ENCODE measurements at regions not wholly inside any gene's neighbourhood (a gene's known extent, or its start where the extent isn't known, plus 50 kb on each side); places are given as distances from the start of the nearest gene placed in this dataset.

GRCh38 chr13:97879646-97880310, 73.7 kb upstream of the IPO5 start:
- Histone ChIP-seq H4K5ac (ENCODE audit: low read depth, low read length) (peak overlapping the region; percentile 98), H3K9ac (ENCODE audit: low read depth, low read length) (peak overlapping the region; percentile 60), H3K23ac (ENCODE audit: low read depth, low read length) (peak overlapping the region; percentile 92), H2AK9ac (replicated peaks; ENCODE audit: low read depth, low read length, poor library complexity) (peak overlapping the region; percentile 87), H3K4ac (ENCODE audit: low read depth, low read length) (peak overlapping the region; percentile 98), H2BK15ac (ENCODE audit: low read depth, low read length) (peak overlapping the region; percentile 94), H3K36me3 (ENCODE audit: control insufficient read depth, insufficient read depth, low read length) (no peaks in the 10 kb centered on the region), H3K4me3 (ENCODE audit: insufficient read depth, low read depth, low read length) (no peak overlapping the region), H3K27me3 (ENCODE audit: control insufficient read depth, insufficient read depth, low read length) (no peaks in the 10 kb centered on the region), H3K18ac (ENCODE audit: low read depth, low read length) (peak overlapping the region; percentile 97), H3K14ac (replicated peaks; ENCODE audit: low read depth, low read length) (peak overlapping the region; percentile 91), H3K56ac (ENCODE audit: extremely low read depth, insufficient read depth, low read length) (peak overlapping the region; percentile 90), H3K27ac (ENCODE audit: insufficient read depth, low read length) (peak overlapping the region; percentile 98), H3K4me1 (ENCODE audit: control insufficient read depth, insufficient read depth, low read length) (peaks cover 18% of the 10 kb centered on the region), H2AFZ (replicated peaks; ENCODE audit: low read length, poor library complexity) (peak overlapping the region; percentile 84), H2AK5ac (ENCODE audit: low read depth, low read length) (peak overlapping the region; percentile 85), H4K8ac (ENCODE audit: low read depth in 2 of 2, low read length in 2 of 2) (peak overlapping the region; percentile 70 to 97), H4K91ac (ENCODE audit: insufficient read depth, low read depth, low read length) (peak overlapping the region; percentile 96), H2BK5ac (ENCODE audit: low read depth, low read length, poor library complexity, severe bottlenecking) (peak overlapping the region; percentile 96), H2BK120ac (ENCODE audit: low read depth, low read length) (peak overlapping the region; percentile 99), H3K9me3 (ENCODE audit: control insufficient read depth, insufficient read depth, low read length) (no peaks in the 10 kb centered on the region), H2BK20ac (ENCODE audit: low read depth, low read length) (peak overlapping the region; percentile 99), H3K4me2 (ENCODE audit: low read depth, low read length) (peak overlapping the region; percentile 69), H4K20me1 (ENCODE audit: insufficient read depth, low read length) (no peaks in the 10 kb centered on the region), H3K79me1 (ENCODE audit: low read depth in 1 of 2, low read length in 2 of 2) (no peaks in the 10 kb centered on the region), H3K9me1 (ENCODE audit: insufficient read depth, low read length) (peaks cover 17% of the 10 kb centered on the region)
- DNase-seq (peak; percentile 91), ATAC-seq (ENCODE audit: low read depth) (peak; percentile 90)
- TF ChIP-seq BHLHE40 (IDR thresholded peaks at IDR 0.05; ENCODE audit: low read depth, low read length): 0 out of 2 replicates have a peak, but pooled peaks have one; percentile 10
- no peak for TF ChIP-seq RCOR1 (IDR thresholded peaks at IDR 0.05; ENCODE audit: insufficient replicate concordance, low read length)
- TF ChIP-seq FOS (IDR thresholded peaks at IDR 0.05; ENCODE audit: low read depth, low read length): peak; percentile 79
- POLR2A ChIA-PET (ENCODE audit: unreplicated experiment): interaction anchor here (0.6 kb wide), 1 partner anchor 23 kb away, joined by 3 read pairs; no protein-coding TSS in a partner anchor
- intact Hi-C loops (cut with micrococcal nuclease): loop anchor here (10.0 kb wide), 1 partner anchor 95 kb away; no protein-coding TSS in a partner anchor
- no CpG with 5 or more reads among the region's 8 CpGs for WGBS, 2 experiments (ENCODE audit: extremely low coverage in 2 of 2, insufficient read length in 1 of 2)
- BruUV-seq (replicated peaks): no TSS peak
- in situ Hi-C loops (cut with MboI; ENCODE audit: low sequenced_read_pairs): no loop called here
- CTCF ChIA-PET: no interaction called here
- dilution Hi-C loops (cut with HindIII; ENCODE audit: low sequenced_read_pairs, unreplicated experiment): no loop called here
